K562 (cell line): ENCODE measurements at regions not wholly inside any gene's neighbourhood (a gene's known extent, or its start where the extent isn't known, plus 50 kb on each side); places are given as distances from the start of the nearest gene placed in this dataset.

Source experiments
- ATAC-seq: fragments of 200-7000 bp; cut with Tn5 transposase; 3 replicates; pipeline ENCODE4 v1.9.1; 2020; ENCODE audit warnings: moderate library complexity
- BruUV-seq: library from RNA; stranded (reverse); fragments of 400-500 nt; replicated peaks from 2 replicates; lab custom pipeline; 2021; lab: Mats Ljungman, UMichigan
- CTCF ChIA-PET: fragments of 300-600 bp; formaldehyde crosslinking; extraction: SDS; loops from one replicate; lab custom pipeline; 2021; ENCODE audit warnings: low intra/inter-chr PET ratio; lab: Yijun Ruan, JAX
- POLR2A ChIA-PET: fragments of 300-600, 350-650 bp; sonication (Branson Sonifier 250); formaldehyde crosslinking; extraction: SDS; loops from one replicate; lab custom pipeline; 2021; ENCODE audit warnings: antibody characterized with exemption, inconsistent platforms; lab: Yijun Ruan, JAX
- DNase-seq, 4 experiments: peaks; one replicate each; pipeline versions ENCODE4 v3.0.0 to v3.0.0-alpha.2; 2011 to 2018; ENCODE audit warnings: low spot score in 3 of 4, mixed read lengths in 3 of 4; ENCODE audit errors: extremely low read depth in 1 of 4
- FAIRE-seq: peaks from 2 replicates; lab custom pipeline; 2011; peaks lifted over from hg19 to GRCh38; lab: Jason Lieb, UNC
- H2AFZ ChIP-seq: 2 replicates; pipeline ENCODE4 v1.6.0; 2011; ENCODE audit warnings: low read depth, low read length, control low read depth, inconsistent platforms
- H3K27ac ChIP-seq: fragments of 200-600 bp; 3 replicates; pipeline ENCODE4 v1.8.0; 2011; ENCODE audit warnings: low read depth, mild to moderate bottlenecking, control low read depth, inconsistent platforms, low read length, moderate library complexity, mixed read lengths; ENCODE audit errors: extremely low read depth
- H3K27me3 ChIP-seq, 2 experiments: fragments of 300-600 bp in 1 of 2; 2 replicates in 1 of 2; 3 replicates in 1 of 2; pipeline versions ENCODE4 v1.6.0 to v1.8.0; 2011; ENCODE audit warnings: inconsistent platforms in 2 of 2, low read length in 2 of 2, mild to moderate bottlenecking in 1 of 2, mixed read lengths in 1 of 2, moderate library complexity in 1 of 2; ENCODE audit not compliant: control insufficient read depth in 2 of 2, insufficient read depth in 2 of 2
- H3K36me3 ChIP-seq: fragments of 300-600 bp; 3 replicates; pipeline ENCODE4 v1.8.0; 2011; ENCODE audit warnings: mild to moderate bottlenecking, low read length, inconsistent platforms; ENCODE audit not compliant: control insufficient read depth, insufficient read depth
- H3K4me1 ChIP-seq, 2 experiments: fragments of 200-600 bp in 1 of 2; replicated peaks in 1 of 2; 2 replicates in 1 of 2; 3 replicates in 1 of 2; pipeline versions ENCODE4 v1.5.1 to v1.8.0; 2011; ENCODE audit warnings: inconsistent platforms in 2 of 2, low read length in 2 of 2, mild to moderate bottlenecking in 1 of 2, mixed read lengths in 1 of 2, moderate library complexity in 1 of 2; ENCODE audit not compliant: control insufficient read depth in 2 of 2, insufficient read depth in 2 of 2
- H3K4me2 ChIP-seq: 2 replicates; pipeline ENCODE4 v1.6.1; 2011; ENCODE audit warnings: low read length, control low read depth, inconsistent platforms, mixed read lengths; ENCODE audit not compliant: insufficient read depth
- H3K4me3 ChIP-seq: fragments of 200-600 bp; sonication (generic), shearing (Covaris generic); 2 replicates; pipeline ENCODE4 v1.5.1; 2016; ENCODE audit warnings: control low read depth, inconsistent platforms
- H3K79me2 ChIP-seq: fragments of 200-600 bp; 3 replicates; pipeline ENCODE4 v1.8.0; 2011; ENCODE audit warnings: low read length, inconsistent platforms; ENCODE audit not compliant: control insufficient read depth, insufficient read depth
- H3K9ac ChIP-seq, 2 experiments: 2 replicates each; pipeline versions ENCODE4 v1.6.0 to v1.6.1; 2011; ENCODE audit warnings: low read depth in 2 of 2, low read length in 2 of 2, control low read depth in 1 of 2, inconsistent platforms in 1 of 2, mild to moderate bottlenecking in 1 of 2, mixed read lengths in 1 of 2; ENCODE audit not compliant: insufficient read depth in 1 of 2
- H3K9me1 ChIP-seq: one replicate; pipeline ENCODE4 v1.6.0; 2011; ENCODE audit warnings: inconsistent platforms, mild to moderate bottlenecking, low read length, moderate library complexity; ENCODE audit not compliant: control insufficient read depth, insufficient read depth
- H3K9me3 ChIP-seq: replicated peaks from 2 replicates; pipeline ENCODE4 v1.5.1; 2011; ENCODE audit warnings: low read depth, low read length, inconsistent platforms; ENCODE audit not compliant: control insufficient read depth, insufficient read depth
- H4K20me1 ChIP-seq: replicated peaks from 2 replicates; pipeline ENCODE4 v1.6.1; 2011; ENCODE audit warnings: low read length, inconsistent platforms, mixed read lengths; ENCODE audit not compliant: control insufficient read depth, insufficient read depth
- ATF6 ChIP-seq: sonication (generic); formaldehyde crosslinking; IDR thresholded peaks from 2 replicates; pipeline ENCODE4 v1.4.0; 2020; ENCODE audit warnings: mild to moderate bottlenecking, missing genetic modification reagents
- CREB1 ChIP-seq, 2 experiments: sonication (generic) in 1 of 2; formaldehyde crosslinking in 1 of 2; IDR thresholded peaks; 2 replicates each; pipeline versions ENCODE4 v1.6.1 to v1.8.0; 2012 to 2022; ENCODE audit warnings: inconsistent platforms in 1 of 2, mild to moderate bottlenecking in 1 of 2, missing genetic modification reagents in 1 of 2, moderate library complexity in 1 of 2
- GTF3C2 ChIP-seq: IDR thresholded peaks from 3 replicates; pipeline ENCODE4 v1.6.1; 2011; ENCODE audit warnings: borderline replicate concordance, mild to moderate bottlenecking, moderate library complexity; ENCODE audit not compliant: insufficient read length; ENCODE audit errors: extremely low read depth
- MYNN ChIP-seq, 2 experiments: sonication (generic); formaldehyde crosslinking in 1 of 2; IDR thresholded peaks; 2 replicates each; pipeline versions ENCODE4 v1.5.0 to v1.6.1; 2016 to 2020; ENCODE audit warnings: antibody characterized with exemption in 1 of 2, missing genetic modification reagents in 1 of 2
- POLR2H ChIP-seq: IDR thresholded peaks from 2 replicates; pipeline ENCODE4 v1.6.1; 2016; ENCODE audit warnings: missing genetic modification characterization, low read depth, mild to moderate bottlenecking, control low read depth, missing compliant biosample characterization, moderate library complexity
- RFX1 ChIP-seq: fragments of 450-650 bp; IDR thresholded peaks from 2 replicates; pipeline ENCODE4 v1.6.1; 2016; ENCODE audit warnings: mild to moderate bottlenecking, moderate library complexity
- TCF7 ChIP-seq: sonication (generic); IDR thresholded peaks from 2 replicates; pipeline ENCODE4 v1.6.1; 2016; ENCODE audit warnings: antibody characterized with exemption, borderline replicate concordance
- ZBTB5 ChIP-seq: fragments of 450-650 bp; IDR thresholded peaks from 2 replicates; pipeline ENCODE4 v1.6.1; 2017; ENCODE audit warnings: antibody characterized with exemption
- ZC3H8 ChIP-seq: fragments of 450-650 bp; IDR thresholded peaks from 2 replicates; pipeline ENCODE4 v1.6.1; 2017
- ZNF277 ChIP-seq: fragments of 250-450 bp; sonication (Bioruptor Pico); IDR thresholded peaks from 2 replicates; pipeline ENCODE4 v1.8.0; 2022; ENCODE audit warnings: inconsistent platforms, mild to moderate bottlenecking, moderate library complexity, borderline replicate concordance
- in situ Hi-C: fragments of 300-500 bp; cut with MboI; formaldehyde crosslinking; loops from 4 replicates; pipeline ENCODE4 v1.15.0; 2018; ENCODE audit warnings: inconsistent platforms, mixed read lengths
- intact Hi-C: fragments of 100-400 bp; cut with micrococcal nuclease; formaldehyde crosslinking; loops from 2 replicates; pipeline ENCODE4 v1.14.2; 2022
- TF ChIP-seq, protein P1 (sequence below): fragments of 450-650 bp; IDR thresholded peaks from 2 replicates; pipeline ENCODE4 v1.7.0; 2016; ENCODE audit warnings: borderline replicate concordance

DNA sequence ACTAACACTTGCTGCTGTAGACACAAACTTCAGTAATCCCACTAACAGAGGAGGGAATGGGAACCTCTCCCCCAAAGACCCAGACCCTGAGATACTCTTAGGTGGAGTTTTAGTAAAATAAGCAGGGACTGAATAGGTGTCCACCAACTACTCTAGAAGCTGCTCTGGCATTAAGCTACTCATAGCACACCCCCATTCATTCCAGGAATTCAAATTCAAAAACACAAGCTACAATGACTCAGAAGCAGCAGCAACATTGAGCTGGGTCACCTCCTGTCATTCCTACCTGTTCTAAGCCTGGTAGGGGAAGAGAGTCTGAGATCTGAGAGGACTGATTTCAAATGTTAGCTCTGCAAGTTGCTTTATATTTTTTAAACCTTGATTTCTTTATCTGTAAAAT is 135.4 kb upstream of the FRMPD4 start:
- no peak overlapping the region for H2AFZ ChIP-seq
- H3K9ac ChIP-seq: no peak overlapping the region
- no peaks in the 10 kb centered on the region for H3K4me1 ChIP-seq
- BruUV-seq: no TSS peak
- intact Hi-C loops (no loop called here), in situ Hi-C loops (no loop called here)
- H3K9me3 ChIP-seq: no peaks in the 10 kb centered on the region
- H3K4me3 ChIP-seq: no peak overlapping the region
- ChIA-PET CTCF (no interaction called here), POLR2A (no interaction called here)
- no peak for DNase-seq
- H3K27ac ChIP-seq: no peak overlapping the region
- no peak for ATAC-seq
- FAIRE-seq: no peak
- H3K79me2 ChIP-seq: no peaks in the 10 kb centered on the region
- no peaks in the 10 kb centered on the region for H3K9me1 ChIP-seq
- no peaks in the 10 kb centered on the region for H4K20me1 ChIP-seq
- H3K36me3 ChIP-seq: no peaks in the 10 kb centered on the region
- no peak overlapping the region for H3K4me2 ChIP-seq
- H3K27me3 ChIP-seq: no peaks in the 10 kb centered on the region
- TF ChIP-seq, protein P1, sequence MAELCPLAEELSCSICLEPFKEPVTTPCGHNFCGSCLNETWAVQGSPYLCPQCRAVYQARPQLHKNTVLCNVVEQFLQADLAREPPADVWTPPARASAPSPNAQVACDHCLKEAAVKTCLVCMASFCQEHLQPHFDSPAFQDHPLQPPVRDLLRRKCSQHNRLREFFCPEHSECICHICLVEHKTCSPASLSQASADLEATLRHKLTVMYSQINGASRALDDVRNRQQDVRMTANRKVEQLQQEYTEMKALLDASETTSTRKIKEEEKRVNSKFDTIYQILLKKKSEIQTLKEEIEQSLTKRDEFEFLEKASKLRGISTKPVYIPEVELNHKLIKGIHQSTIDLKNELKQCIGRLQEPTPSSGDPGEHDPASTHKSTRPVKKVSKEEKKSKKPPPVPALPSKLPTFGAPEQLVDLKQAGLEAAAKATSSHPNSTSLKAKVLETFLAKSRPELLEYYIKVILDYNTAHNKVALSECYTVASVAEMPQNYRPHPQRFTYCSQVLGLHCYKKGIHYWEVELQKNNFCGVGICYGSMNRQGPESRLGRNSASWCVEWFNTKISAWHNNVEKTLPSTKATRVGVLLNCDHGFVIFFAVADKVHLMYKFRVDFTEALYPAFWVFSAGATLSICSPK: no peak
- TF ChIP-seq ZNF277 (CRISPR knock-in tag): no peak
- no peak for TF ChIP-seq ZBTB5
- TF ChIP-seq ATF6: no peak
- TF ChIP-seq POLR2H: no peak
- no peak for TF ChIP-seq GTF3C2
- no peak for TF ChIP-seq CREB1 (IDR thresholded peaks at IDR 0.05)
- TF ChIP-seq CREB1 (CRISPR knock-in tag; IDR thresholded peaks at IDR 0.05): no peak
- no peak for TF ChIP-seq ZC3H8
- no peak for TF ChIP-seq TCF7
- TF ChIP-seq MYNN (IDR thresholded peaks at IDR 0.05): no peak
- no peak for TF ChIP-seq MYNN (CRISPR knock-in tag; IDR thresholded peaks at IDR 0.05)
- no peak for TF ChIP-seq RFX1
